H9 (cell line): ENCODE measurements at regions not wholly inside any gene's neighbourhood (a gene's known extent, or its start where the extent isn't known, plus 50 kb on each side); places are given as distances from the start of the nearest gene placed in this dataset.

Source experiments
- DNase-seq: peaks from one replicate; pipeline ENCODE4 v3.0.0-alpha.2; 2017
- H2AFZ ChIP-seq: one replicate; pipeline ENCODE4 v1.6.1; 2013; ENCODE audit warnings: mild to moderate bottlenecking, low read length, control low read depth, moderate library complexity
- H2AK5ac ChIP-seq: 2 replicates; pipeline ENCODE4 v1.6.1; 2013; ENCODE audit warnings: low read length, control low read depth, mixed read lengths; ENCODE audit not compliant: insufficient read length
- H2BK120ac ChIP-seq: one replicate; pipeline ENCODE4 v1.6.1; 2013; ENCODE audit warnings: low read depth, mild to moderate bottlenecking, low read length, control low read depth, inconsistent platforms; ENCODE audit not compliant: poor library complexity, severe bottlenecking
- H2BK12ac ChIP-seq: 2 replicates; pipeline ENCODE4 v1.6.1; 2013; ENCODE audit warnings: low read length, control low read depth, mixed read lengths, low read depth; ENCODE audit not compliant: insufficient read length
- H2BK15ac ChIP-seq: 2 replicates; pipeline ENCODE4 v1.6.1; 2013; ENCODE audit warnings: low read depth, low read length, control low read depth
- H2BK20ac ChIP-seq: one replicate; pipeline ENCODE4 v1.6.1; 2013; ENCODE audit warnings: low read depth, mild to moderate bottlenecking, low read length, control low read depth, inconsistent platforms; ENCODE audit not compliant: poor library complexity, severe bottlenecking
- H2BK5ac ChIP-seq: 2 replicates; pipeline ENCODE4 v1.6.1; 2013; ENCODE audit warnings: low read length, control low read depth, mixed read lengths; ENCODE audit not compliant: insufficient read length
- H3K14ac ChIP-seq: 2 replicates; pipeline ENCODE4 v1.6.1; 2013; ENCODE audit warnings: low read length, control low read depth; ENCODE audit not compliant: insufficient read depth
- H3K18ac ChIP-seq: 2 replicates; pipeline ENCODE4 v1.6.1; 2013; ENCODE audit warnings: low read depth, mild to moderate bottlenecking, mixed read lengths, low read length, control low read depth; ENCODE audit not compliant: insufficient read length
- H3K23ac ChIP-seq: 2 replicates; pipeline ENCODE4 v1.6.1; 2013; ENCODE audit warnings: low read length, control low read depth, mixed read lengths, low read depth; ENCODE audit not compliant: insufficient read length
- H3K23me2 ChIP-seq: 2 replicates; pipeline ENCODE4 v1.6.1; 2013; ENCODE audit warnings: low read depth, mild to moderate bottlenecking, mixed read lengths, low read length, control low read depth; ENCODE audit not compliant: insufficient read length, poor library complexity, severe bottlenecking
- H3K27ac ChIP-seq: 2 replicates; pipeline ENCODE4 v1.5.1; 2013; ENCODE audit warnings: low read length, control low read depth, mixed read lengths, low read depth; ENCODE audit not compliant: insufficient read length
- H3K27me3 ChIP-seq: 2 replicates; pipeline ENCODE4 v1.6.1; 2013; ENCODE audit warnings: low read length, control low read depth, inconsistent platforms; ENCODE audit not compliant: insufficient read depth
- H3K4ac ChIP-seq: 2 replicates; pipeline ENCODE4 v1.6.1; 2013; ENCODE audit warnings: low read depth, mild to moderate bottlenecking, control low read depth, inconsistent platforms, low read length, moderate library complexity
- H3K4me1 ChIP-seq: 2 replicates; pipeline ENCODE4 v1.6.1; 2013; ENCODE audit warnings: low read length, control low read depth, inconsistent platforms; ENCODE audit not compliant: insufficient read depth
- H3K4me2 ChIP-seq: 2 replicates; pipeline ENCODE4 v1.6.1; 2013; ENCODE audit warnings: low read length, control low read depth, mixed read lengths; ENCODE audit not compliant: insufficient read length, insufficient read depth
- H3K56ac ChIP-seq: 2 replicates; pipeline ENCODE4 v1.6.1; 2013; ENCODE audit warnings: low read depth, mild to moderate bottlenecking, mixed read lengths, low read length, control low read depth; ENCODE audit not compliant: insufficient read length
- H3K79me1 ChIP-seq: 2 replicates; pipeline ENCODE4 v1.6.1; 2013; ENCODE audit warnings: low read depth, mild to moderate bottlenecking, moderate library complexity, low read length, control low read depth, inconsistent platforms; ENCODE audit not compliant: insufficient read depth, poor library complexity, severe bottlenecking
- H3K79me2 ChIP-seq: 2 replicates; pipeline ENCODE4 v1.6.1; 2013; ENCODE audit warnings: low read length, control low read depth, inconsistent platforms; ENCODE audit not compliant: insufficient read depth
- H3K9ac ChIP-seq: 2 replicates; pipeline ENCODE4 v1.6.1; 2013; ENCODE audit warnings: low read length, control low read depth, mixed read lengths; ENCODE audit not compliant: insufficient read length; ENCODE audit errors: extremely low read depth
- H3K9me3 ChIP-seq: one replicate; pipeline ENCODE4 v1.6.1; 2013; ENCODE audit warnings: low read depth, low read length, inconsistent platforms; ENCODE audit not compliant: control insufficient read depth
- H3T11ph ChIP-seq: one replicate; pipeline ENCODE4 v1.6.1; 2013; ENCODE audit warnings: mild to moderate bottlenecking, low read length, control low read depth, inconsistent platforms
- H4K20me1 ChIP-seq: one replicate; pipeline ENCODE4 v1.6.1; 2013; ENCODE audit not compliant: control insufficient read depth, insufficient read length, insufficient read depth
- H4K5ac ChIP-seq: 2 replicates; pipeline ENCODE4 v1.6.1; 2013; ENCODE audit warnings: low read depth, mild to moderate bottlenecking, mixed read lengths, low read length, control low read depth; ENCODE audit not compliant: insufficient read length
- H4K8ac ChIP-seq: replicated peaks from 2 replicates; pipeline ENCODE4 v1.6.1; 2013; ENCODE audit warnings: low read length, control low read depth, mixed read lengths, low read depth; ENCODE audit not compliant: insufficient read length
- H4K91ac ChIP-seq: 2 replicates; pipeline ENCODE4 v1.6.1; 2013; ENCODE audit warnings: low read depth, mild to moderate bottlenecking, moderate library complexity, mixed read lengths, low read length, control low read depth; ENCODE audit not compliant: insufficient read length
- H3K27ac Mint-ChIP-seq, 3 experiments: 2 replicates in 2 of 3; 3 replicates in 1 of 3; pipeline ENCODE4 v1.8.0; 2020 to 2021; ENCODE audit warnings: mixed read lengths in 3 of 3, mild to moderate bottlenecking in 1 of 3, moderate library complexity in 1 of 3
- H3K27me3 Mint-ChIP-seq: 2 replicates; pipeline ENCODE4 v1.8.0; 2021; ENCODE audit warnings: low read depth, mild to moderate bottlenecking, moderate library complexity, mixed read lengths
- H3K36me3 Mint-ChIP-seq, 3 experiments: 2 replicates in 2 of 3; 3 replicates in 1 of 3; pipeline ENCODE4 v1.8.0; 2020 to 2021; ENCODE audit warnings: low read depth in 3 of 3, mixed read lengths in 3 of 3; ENCODE audit not compliant: insufficient read depth in 1 of 3
- H3K4me1 Mint-ChIP-seq, 2 experiments: 2 replicates each; pipeline ENCODE4 v1.8.0; 2020; ENCODE audit warnings: mixed read lengths in 2 of 2
- H3K4me3 Mint-ChIP-seq, 2 experiments: 2 replicates in 1 of 2; 3 replicates in 1 of 2; pipeline ENCODE4 v1.8.0; 2020 to 2021; ENCODE audit warnings: mild to moderate bottlenecking in 2 of 2, mixed read lengths in 2 of 2, moderate library complexity in 1 of 2
- H3K9me3 Mint-ChIP-seq, 2 experiments: 2 replicates in 1 of 2; 3 replicates in 1 of 2; pipeline ENCODE4 v1.8.0; 2020; ENCODE audit warnings: mild to moderate bottlenecking in 2 of 2, mixed read lengths in 2 of 2, moderate library complexity in 1 of 2
- WGBS: extraction: QIAGEN DNeasy Blood & Tissue Kit; methylation state at CpG from one replicate; pipeline ENCODE4 v1.1.7; 2013; ENCODE audit warnings: missing lambda C conversion rate, low lambda C conversion rate, mixed read lengths; ENCODE audit not compliant: insufficient read length; ENCODE audit errors: extremely low coverage; 5-methylcytosine and 5-hydroxymethylcytosine counted together
- TF ChIP-seq, protein P1 (sequence below): fragments of 200-600 bp; sonication (generic); conservative IDR thresholded peaks from 3 replicates; pipeline ENCODE4 v1.8.0; 2021; ENCODE audit warnings: antibody characterized with exemption, mild to moderate bottlenecking

DNA sequence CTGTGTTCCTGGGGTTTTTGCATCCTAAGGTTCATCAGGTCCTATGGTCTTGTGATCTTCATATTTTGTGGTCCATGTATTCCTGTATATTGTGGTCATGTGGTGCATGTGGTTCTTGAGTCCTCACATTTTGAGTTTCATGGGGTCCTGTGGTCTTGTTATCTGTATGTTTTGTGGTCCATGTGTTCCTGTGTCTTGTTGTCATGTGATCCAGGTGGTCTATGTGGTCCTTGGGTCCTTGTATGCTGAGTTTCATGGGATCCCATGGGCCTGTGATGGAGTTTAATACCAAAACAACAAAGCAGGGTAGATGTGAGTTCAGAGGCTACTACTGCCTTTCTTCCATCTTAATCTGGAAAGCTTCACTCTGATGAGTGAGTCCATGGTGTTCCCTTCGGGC lies 166.4 kb downstream of the TMEM18 start:
- no peak overlapping the region for H3K4ac ChIP-seq
- H4K5ac ChIP-seq: no peak overlapping the region
- no peak overlapping the region for H3K23ac ChIP-seq
- no peak for DNase-seq
- no peak overlapping the region for H3K9ac ChIP-seq
- no peak overlapping the region for H4K91ac ChIP-seq
- H3K4me1 ChIP-seq: peaks cover 1% of the 10 kb centered on the region; the same call in 1 of the 2 replicates
- no peak overlapping the region for H3K18ac ChIP-seq
- H3K56ac ChIP-seq: no peak overlapping the region
- WGBS: no CpG with 5 or more reads among the region's 1 CpG
- no peak overlapping the region for H2BK5ac ChIP-seq
- no peaks in the 10 kb centered on the region for H3K79me1 ChIP-seq
- Mint-ChIP-seq H3K9me3 (peaks cover 2 to 5% of the 10 kb centered on the region in 2 experiments; a peak in 3 of 5 replicates), H3K36me3 (no peaks in the 10 kb centered on the region), H3K4me3 (no peak overlapping the region), H3K4me1 (peaks cover 19 to 27% of the 10 kb centered on the region in 2 experiments), H3K27ac (no peak overlapping the region), H3K27me3 (peaks cover 86% of the 10 kb centered on the region)
- H3K23me2 ChIP-seq: no peaks in the 10 kb centered on the region
- no peak overlapping the region for H3T11ph ChIP-seq
- H3K9me3 ChIP-seq: peaks cover 4% of the 10 kb centered on the region
- no peak overlapping the region for H4K8ac ChIP-seq
- H3K4me2 ChIP-seq: no peak overlapping the region
- H2BK20ac ChIP-seq: no peak overlapping the region
- no peak overlapping the region for H3K27ac ChIP-seq
- no peak overlapping the region for H3K14ac ChIP-seq
- TF ChIP-seq, protein P1, sequence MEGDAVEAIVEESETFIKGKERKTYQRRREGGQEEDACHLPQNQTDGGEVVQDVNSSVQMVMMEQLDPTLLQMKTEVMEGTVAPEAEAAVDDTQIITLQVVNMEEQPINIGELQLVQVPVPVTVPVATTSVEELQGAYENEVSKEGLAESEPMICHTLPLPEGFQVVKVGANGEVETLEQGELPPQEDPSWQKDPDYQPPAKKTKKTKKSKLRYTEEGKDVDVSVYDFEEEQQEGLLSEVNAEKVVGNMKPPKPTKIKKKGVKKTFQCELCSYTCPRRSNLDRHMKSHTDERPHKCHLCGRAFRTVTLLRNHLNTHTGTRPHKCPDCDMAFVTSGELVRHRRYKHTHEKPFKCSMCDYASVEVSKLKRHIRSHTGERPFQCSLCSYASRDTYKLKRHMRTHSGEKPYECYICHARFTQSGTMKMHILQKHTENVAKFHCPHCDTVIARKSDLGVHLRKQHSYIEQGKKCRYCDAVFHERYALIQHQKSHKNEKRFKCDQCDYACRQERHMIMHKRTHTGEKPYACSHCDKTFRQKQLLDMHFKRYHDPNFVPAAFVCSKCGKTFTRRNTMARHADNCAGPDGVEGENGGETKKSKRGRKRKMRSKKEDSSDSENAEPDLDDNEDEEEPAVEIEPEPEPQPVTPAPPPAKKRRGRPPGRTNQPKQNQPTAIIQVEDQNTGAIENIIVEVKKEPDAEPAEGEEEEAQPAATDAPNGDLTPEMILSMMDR: no peak
- H2BK15ac ChIP-seq: no peak overlapping the region
- H4K20me1 ChIP-seq: no peaks in the 10 kb centered on the region
- H3K79me2 ChIP-seq: no peaks in the 10 kb centered on the region
- H2AK5ac ChIP-seq: no peak overlapping the region
- H2AFZ ChIP-seq: no peak overlapping the region
- no peak overlapping the region for H2BK12ac ChIP-seq
- H3K27me3 ChIP-seq: no peaks in the 10 kb centered on the region
- H2BK120ac ChIP-seq: no peak overlapping the region
